Mesenchymal stem cell (in vitro differentiated cells and primary cell): ENCODE measurements at regions not wholly inside any gene's neighbourhood (a gene's known extent, or its start where the extent isn't known, plus 50 kb on each side); places are given as distances from the start of the nearest gene placed in this dataset.
A peak's percentile ranks its signal among the peaks of the same experiment; 100 is the strongest.

Experiments
- DNase-seq: peaks from one replicate; pipeline ENCODE4 v3.0.0-alpha.2; 2013
- H2AFZ ChIP-seq: one replicate; pipeline ENCODE4 v1.6.1; 2013; ENCODE audit warnings: low read depth, mild to moderate bottlenecking, control low read depth, inconsistent platforms, low read length, moderate library complexity
- H2AK5ac ChIP-seq: 2 replicates; pipeline ENCODE4 v1.6.1; 2013; ENCODE audit warnings: low read length, moderate library complexity, mild to moderate bottlenecking, inconsistent platforms; ENCODE audit not compliant: severe bottlenecking
- H2BK120ac ChIP-seq: one replicate; pipeline ENCODE4 v1.6.1; 2013; ENCODE audit warnings: low read depth, mild to moderate bottlenecking, inconsistent platforms, low read length, moderate library complexity
- H2BK12ac ChIP-seq, 2 experiments: one replicate each; pipeline ENCODE4 v1.6.1; 2013; ENCODE audit warnings: inconsistent platforms in 2 of 2, low read length in 2 of 2, mild to moderate bottlenecking in 2 of 2, moderate library complexity in 2 of 2, control low read depth in 1 of 2
- H2BK15ac ChIP-seq: one replicate; pipeline ENCODE4 v1.6.1; 2013; ENCODE audit warnings: mild to moderate bottlenecking, low read depth, inconsistent platforms; ENCODE audit not compliant: poor library complexity, severe bottlenecking
- H2BK5ac ChIP-seq: 2 replicates; pipeline ENCODE4 v1.6.1; 2013; ENCODE audit warnings: low read depth, mild to moderate bottlenecking, low read length, control low read depth, inconsistent platforms; ENCODE audit not compliant: poor library complexity, severe bottlenecking
- H3K14ac ChIP-seq, 2 experiments: one replicate each; pipeline ENCODE4 v1.6.1; 2013; ENCODE audit warnings: inconsistent platforms in 2 of 2, low read length in 2 of 2, control low read depth in 1 of 2, mild to moderate bottlenecking in 1 of 2, moderate library complexity in 1 of 2
- H3K18ac ChIP-seq, 2 experiments: one replicate each; pipeline ENCODE4 v1.6.1; 2013; ENCODE audit warnings: inconsistent platforms in 2 of 2, low read length in 2 of 2, control low read depth in 1 of 2, low read depth in 1 of 2, mild to moderate bottlenecking in 1 of 2
- H3K23ac ChIP-seq, 2 experiments: one replicate each; pipeline ENCODE4 v1.6.1; 2013; ENCODE audit warnings: inconsistent platforms in 2 of 2, low read length in 2 of 2, mild to moderate bottlenecking in 2 of 2, moderate library complexity in 2 of 2, control low read depth in 1 of 2
- H3K27ac ChIP-seq: 2 replicates; pipeline ENCODE4 v1.5.1; 2013; ENCODE audit warnings: mild to moderate bottlenecking, moderate library complexity, low read length, control low read depth, inconsistent platforms; ENCODE audit not compliant: poor library complexity, severe bottlenecking
- H3K27me3 ChIP-seq, 2 experiments: 2 replicates each; pipeline versions ENCODE4 v1.6.1 to v1.7.0; 2013; ENCODE audit warnings: low read length in 2 of 2, mild to moderate bottlenecking in 2 of 2, moderate library complexity in 2 of 2, control low read depth in 1 of 2, inconsistent platforms in 1 of 2; ENCODE audit not compliant: control insufficient read depth in 1 of 2, insufficient read depth in 1 of 2
- H3K36me3 ChIP-seq, 2 experiments: 2 replicates each; pipeline versions ENCODE4 v1.6.1 to v1.7.0; 2013; ENCODE audit warnings: low read length in 2 of 2, control low read depth in 1 of 2, inconsistent platforms in 1 of 2, low read depth in 1 of 2, mild to moderate bottlenecking in 1 of 2; ENCODE audit not compliant: insufficient read depth in 2 of 2, control insufficient read depth in 1 of 2
- H3K4ac ChIP-seq, 2 experiments: one replicate each; pipeline ENCODE4 v1.6.1; 2013; ENCODE audit warnings: inconsistent platforms in 2 of 2, low read length in 2 of 2, mild to moderate bottlenecking in 2 of 2, moderate library complexity in 2 of 2, control low read depth in 1 of 2, low read depth in 1 of 2
- H3K4me1 ChIP-seq: 2 replicates; pipeline ENCODE4 v1.6.1; 2013; ENCODE audit warnings: low read depth, low read length, control low read depth; ENCODE audit not compliant: control insufficient read depth, insufficient read depth
- H3K4me2 ChIP-seq: 2 replicates; pipeline ENCODE4 v1.6.1; 2013; ENCODE audit warnings: low read length, mild to moderate bottlenecking, inconsistent platforms; ENCODE audit not compliant: poor library complexity, severe bottlenecking
- H3K4me3 ChIP-seq, 2 experiments: 2 replicates each; pipeline versions ENCODE4 v1.5.1 to v1.7.0; 2013; ENCODE audit warnings: low read length in 2 of 2, mild to moderate bottlenecking in 2 of 2, control low read depth in 1 of 2, low read depth in 1 of 2; ENCODE audit not compliant: insufficient read depth in 1 of 2
- H3K79me1 ChIP-seq: replicated peaks from 2 replicates; pipeline ENCODE4 v1.6.1; 2013; ENCODE audit warnings: mild to moderate bottlenecking, control low read depth, low read length, inconsistent platforms; ENCODE audit not compliant: poor library complexity, severe bottlenecking
- H3K9ac ChIP-seq: 2 replicates; pipeline ENCODE4 v1.7.0; 2013; ENCODE audit warnings: mild to moderate bottlenecking, low read length, moderate library complexity
- H3K9me3 ChIP-seq: 2 replicates; pipeline ENCODE4 v1.7.0; 2013; ENCODE audit warnings: mild to moderate bottlenecking, low read length; ENCODE audit not compliant: control insufficient read depth
- H4K8ac ChIP-seq: one replicate; pipeline ENCODE4 v1.6.1; 2013; ENCODE audit warnings: inconsistent platforms, mild to moderate bottlenecking, low read length, moderate library complexity
- H4K91ac ChIP-seq: one replicate; pipeline ENCODE4 v1.6.1; 2013; ENCODE audit warnings: mild to moderate bottlenecking, low read length, inconsistent platforms
- WGBS: methylation state at CpG from one replicate; pipeline ENCODE4 v1.1.7; 2013; ENCODE audit warnings: mixed read lengths; 5-methylcytosine and 5-hydroxymethylcytosine counted together

DNA sequence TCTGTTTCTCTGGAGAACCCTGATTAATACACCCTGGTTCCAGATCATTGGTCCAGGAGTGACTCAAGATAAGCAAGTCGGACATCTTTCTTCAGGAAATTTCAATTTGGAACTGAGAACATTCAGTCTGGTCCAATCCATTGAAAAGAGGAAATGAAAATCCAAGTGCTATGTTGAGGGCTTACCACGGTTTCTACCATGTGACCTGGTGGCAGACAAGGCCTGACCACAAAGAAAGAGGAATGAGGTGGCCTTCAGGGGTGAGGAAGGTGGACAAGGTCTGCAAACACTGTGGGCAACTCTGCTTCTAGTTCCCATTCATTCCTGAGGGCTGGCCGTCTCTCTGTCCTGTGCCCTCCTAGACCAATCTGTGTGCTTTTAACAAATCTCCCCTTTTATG, 149.2 kb upstream of the GHITM start:
- Histone ChIP-seq H2AFZ (no peak overlapping the region), H2BK15ac (no peak overlapping the region), H3K9me3 (no peaks in the 10 kb centered on the region), H3K4me2 (no peak overlapping the region), H3K9ac (no peak overlapping the region), H3K18ac (no peak overlapping the region), H3K79me1 (no peaks in the 10 kb centered on the region), H3K36me3 (no peaks in the 10 kb centered on the region), H3K14ac (no peak overlapping the region), H4K8ac (no peak overlapping the region), H3K27ac (no peak overlapping the region), H2BK120ac (no peak overlapping the region), H3K23ac (no peak overlapping the region), H2BK12ac (no peak overlapping the region), H3K4ac (no peak overlapping the region), H2BK5ac (no peak overlapping the region), H4K91ac (no peak overlapping the region), H3K4me1 (no peaks in the 10 kb centered on the region), H2AK5ac (no peak overlapping the region), H3K27me3 (no peaks in the 10 kb centered on the region), H3K4me3 (no peak overlapping the region)
- WGBS = 82% methylated on average over 3 of the region's 3 CpGs
- DNase-seq = no peak

DNA sequence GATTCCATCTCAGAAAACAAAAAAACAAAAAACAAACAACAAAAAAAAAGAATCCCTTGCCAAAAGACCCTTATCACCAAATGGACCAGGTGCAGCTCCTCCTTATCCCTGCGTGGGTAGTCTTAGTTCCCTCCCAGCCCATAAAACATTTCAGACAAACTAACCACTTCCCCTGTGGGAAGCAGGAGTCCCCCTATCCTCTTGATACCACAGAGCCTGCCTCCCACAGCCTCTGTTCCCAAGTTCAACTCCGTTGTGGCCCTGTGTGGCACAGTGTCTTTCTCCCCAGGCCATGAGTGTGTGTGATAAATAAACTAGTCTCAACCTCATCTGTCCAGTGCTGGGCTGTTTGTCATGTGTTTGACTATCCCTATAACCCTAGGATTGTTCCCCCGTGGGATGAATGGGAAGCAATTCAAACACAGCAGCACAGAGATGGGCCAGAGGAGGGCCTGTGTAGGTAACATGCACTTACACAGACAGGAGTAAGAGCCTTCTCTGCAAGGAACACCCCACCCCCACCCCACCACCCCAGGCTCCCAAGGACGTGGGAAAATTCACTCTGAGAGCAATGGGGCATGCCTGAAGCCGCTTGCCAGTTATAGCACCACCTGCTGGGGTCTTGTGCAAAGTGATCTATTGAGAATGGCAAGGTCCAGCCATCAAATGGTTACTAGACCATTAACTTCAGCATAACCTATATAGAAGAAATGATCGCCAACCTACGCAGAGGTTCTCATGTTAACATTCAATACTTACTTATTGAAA, 147.1 kb upstream of the GHITM start:
- Histone ChIP-seq H3K4ac (no peak overlapping the region), H2AK5ac (no peak overlapping the region), H4K91ac (no peak overlapping the region), H3K27me3 (no peaks in the 10 kb centered on the region), H2BK15ac (no peak overlapping the region), H3K9me3 (no peaks in the 10 kb centered on the region), H2AFZ (no peak overlapping the region), H3K4me1 (no peaks in the 10 kb centered on the region), H3K9ac (no peak overlapping the region), H2BK120ac (no peak overlapping the region), H3K36me3 (no peaks in the 10 kb centered on the region), H2BK12ac (no peak overlapping the region), H3K14ac (no peak overlapping the region), H3K79me1 (no peaks in the 10 kb centered on the region), H3K18ac (no peak overlapping the region), H3K4me3 (no peak overlapping the region), H4K8ac (no peak overlapping the region), H3K23ac (no peak overlapping the region), H3K4me2 (no peak overlapping the region), H3K27ac (no peak overlapping the region), H2BK5ac (no peak overlapping the region)
- peak; percentile 28 for DNase-seq
- 57% methylated on average over 6 of the region's 7 CpGs for WGBS

DNA sequence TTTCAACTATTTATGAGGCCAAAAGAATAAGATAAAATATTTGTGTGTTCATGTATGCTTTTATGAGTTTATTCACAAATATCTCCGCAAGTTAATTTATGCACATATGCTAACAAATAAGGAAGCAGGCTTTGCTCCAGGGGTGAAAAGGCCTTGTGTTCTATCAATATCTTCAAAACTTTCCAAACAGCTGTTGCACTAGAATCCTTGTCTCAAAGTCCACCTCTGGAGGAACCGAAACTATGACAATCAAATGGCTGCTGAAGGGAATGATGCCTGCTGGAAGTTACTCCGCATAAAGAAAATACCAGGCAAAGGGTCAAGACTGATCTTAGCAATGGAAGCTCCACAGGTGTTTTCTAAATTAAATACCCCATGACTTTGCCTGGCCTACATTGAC, 145.0 kb upstream of the GHITM start:
- Histone ChIP-seq H4K91ac (no peak overlapping the region), H3K4ac (no peak overlapping the region), H2BK15ac (no peak overlapping the region), H3K27me3 (peaks cover 3 to 4% of the 10 kb centered on the region in 2 experiments), H3K4me1 (no peaks in the 10 kb centered on the region), H3K27ac (no peak overlapping the region), H3K36me3 (no peaks in the 10 kb centered on the region), H3K14ac (no peak overlapping the region), H3K79me1 (no peaks in the 10 kb centered on the region), H3K4me3 (no peak overlapping the region), H2AFZ (no peak overlapping the region), H3K18ac (no peak overlapping the region), H3K9me3 (no peaks in the 10 kb centered on the region), H3K23ac (no peak overlapping the region), H2BK5ac (no peak overlapping the region), H2BK120ac (no peak overlapping the region), H4K8ac (no peak overlapping the region), H2AK5ac (no peak overlapping the region), H3K4me2 (no peak overlapping the region), H3K9ac (no peak overlapping the region), H2BK12ac (no peak overlapping the region)
- 92% methylated on average over 3 of the region's 3 CpGs for whole genome bisulfite sequencing
- DNase-seq = no peak

DNA sequence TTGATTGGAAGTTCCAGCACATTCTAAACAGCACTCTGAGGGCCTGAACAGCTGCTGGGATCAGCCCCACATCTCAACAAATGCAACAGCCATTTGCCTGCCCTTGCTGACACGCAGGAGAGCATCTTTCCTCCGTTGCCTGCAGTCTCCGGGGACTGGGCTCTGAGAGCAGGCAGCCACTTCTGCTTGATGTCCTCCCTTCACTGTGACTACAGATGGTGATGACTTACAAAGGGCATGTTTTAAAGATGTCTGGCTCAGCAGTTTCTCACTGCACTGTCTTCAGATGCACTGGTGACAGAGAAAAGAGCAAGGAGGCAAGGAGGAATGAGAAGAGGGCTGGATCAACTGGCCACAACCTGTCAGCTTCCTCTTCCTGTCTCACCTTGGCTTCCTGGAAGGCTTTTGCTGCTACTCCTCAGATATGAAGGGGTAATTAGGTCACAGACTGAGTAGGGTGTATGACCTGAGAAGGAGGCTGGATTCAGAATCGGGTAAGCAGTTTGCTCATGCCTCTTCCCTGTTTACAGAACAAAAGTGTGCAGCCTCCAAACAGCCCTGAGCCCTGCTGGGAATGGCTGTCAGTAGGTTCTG, 143.5 kb upstream of the GHITM start:
- H2BK5ac ChIP-seq = no peak overlapping the region
- H3K4ac ChIP-seq = no peak overlapping the region

More for the DNA sequence above, 143.5 kb upstream of the GHITM start:
- Histone ChIP-seq H2BK120ac (no peak overlapping the region), H3K4me1 (no peaks in the 10 kb centered on the region), H3K9me3 (no peaks in the 10 kb centered on the region), H2BK15ac (no peak overlapping the region), H3K79me1 (no peaks in the 10 kb centered on the region), H4K8ac (no peak overlapping the region), H2BK12ac (no peak overlapping the region), H2AFZ (no peak overlapping the region), H3K9ac (no peak overlapping the region), H3K36me3 (no peaks in the 10 kb centered on the region), H3K27me3 (peaks cover 3 to 4% of the 10 kb centered on the region in 2 experiments), H3K23ac (no peak overlapping the region), H2AK5ac (no peak overlapping the region), H3K4me3 (no peak overlapping the region), H3K14ac (peak overlapping the region in 1 of 2 experiments; percentile 7), H3K27ac (no peak overlapping the region), H4K91ac (no peak overlapping the region), H3K18ac (no peak overlapping the region), H3K4me2 (no peak overlapping the region)
- DNase-seq = no peak
- 44% methylated on average over 4 of the region's 4 CpGs for WGBS
